Activated CD4-positive, alpha-beta T cell treated with anti-CD3 and anti-CD28 coated beads, Interleukin-2, amount 50 U/mL, for 4 hours (primary cell): ENCODE measurements at regions not wholly inside any gene's neighbourhood (a gene's known extent, or its start where the extent isn't known, plus 50 kb on each side); places are given as distances from the start of the nearest gene placed in this dataset.
"Not testable (repeated sequence)": the region's sequence is repeated elsewhere in the genome, so short reads cannot be mapped to it uniquely, and the experiment has no call there.

Source experiments
- DNase-seq, 2 experiments: peaks; one replicate each; pipeline ENCODE4 v3.0.0-alpha.2; 2020

GRCh38 chr2:156003780-156004179, 328.7 kb downstream of the NR4A2 start:
- DNase-seq: no peak

GRCh38 chr2:156001851-156002250, 330.7 kb downstream of the NR4A2 start:
- no peak for DNase-seq

- DNase-seq: no peak
Observed at GRCh38 chr2:155997538-155997937, 335.0 kb downstream of the NR4A2 start.

- DNase-seq: no peak
Observed at GRCh38 chr2:155994315-155994714, 338.2 kb downstream of the NR4A2 start.

GRCh38 chr2:155983845-155984244, 348.7 kb downstream of the NR4A2 start:
- DNase-seq: no peak

GRCh38 chr2:155982135-155982534, 350.4 kb downstream of the NR4A2 start:
- no peak for DNase-seq

GRCh38 chr2:155980941-155981560, 351.5 kb downstream of the NR4A2 start:
- no peak for DNase-seq

- no peak for DNase-seq
Observed at GRCh38 chr2:155975734-155976133, 356.8 kb downstream of the NR4A2 start.

- no peak for DNase-seq
Observed at GRCh38 chr2:155972916-155973315, 359.6 kb downstream of the NR4A2 start.

- not testable (repeated sequence) for DNase-seq
Observed at GRCh38 chr2:155966064-155966471, 366.5 kb downstream of the NR4A2 start.

GRCh38 chr2:155965415-155966063, 367.0 kb downstream of the NR4A2 start:
- no peak for DNase-seq

GRCh38 chr2:155961641-155962040, 370.9 kb downstream of the NR4A2 start:
- no peak for DNase-seq

GRCh38 chr2:155958834-155959233, 373.7 kb downstream of the NR4A2 start:
- no peak for DNase-seq

- no peak for DNase-seq
Observed at GRCh38 chr2:155947069-155947468, 385.5 kb downstream of the NR4A2 start.

GRCh38 chr2:155944218-155944617, 388.3 kb downstream of the NR4A2 start:
- no peak for DNase-seq

- DNase-seq: no peak
Observed at GRCh38 chr2:155930312-155930711, 402.2 kb downstream of the NR4A2 start.

GRCh38 chr2:155917380-155917779, 415.1 kb downstream of the NR4A2 start:
- DNase-seq: no peak

- DNase-seq: no peak
Observed at GRCh38 chr2:155913356-155913755, 419.2 kb downstream of the NR4A2 start.

GRCh38 chr2:155908567-155908966, 424.0 kb downstream of the NR4A2 start:
- no peak for DNase-seq

GRCh38 chr2:155907211-155907610, 425.3 kb downstream of the NR4A2 start:
- DNase-seq: no peak

- DNase-seq: no peak
Observed at GRCh38 chr2:155905657-155906056, 426.9 kb downstream of the NR4A2 start.

GRCh38 chr2:155904720-155905119, 427.8 kb downstream of the NR4A2 start:
- no peak for DNase-seq

GRCh38 chr2:155902635-155903034, 429.9 kb downstream of the NR4A2 start:
- DNase-seq: no peak

GRCh38 chr2:155895016-155895415, 437.5 kb downstream of the NR4A2 start:
- no peak for DNase-seq

- not testable (repeated sequence) for DNase-seq
Observed at GRCh38 chr2:155880382-155880781, 452.1 kb downstream of the NR4A2 start.
